HUDEP-2 (cell line): ENCODE measurements at regions not wholly inside any gene's neighbourhood (a gene's known extent, or its start where the extent isn't known, plus 50 kb on each side); places are given as distances from the start of the nearest gene placed in this dataset.
A peak's percentile ranks its signal among the peaks of the same experiment; 100 is the strongest.

Experiments
- DNase-seq, 76 experiments: peaks; one replicate each; lab custom pipeline; 2025; ENCODE audit not compliant: unreplicated experiment in 76 of 76; lab: John Stamatoyannopoulos, UW

- no peak for DNase-seq
Measured at GRCh38 chr1:234870020-234870981, 258.3 kb downstream of the TOMM20 start.

GRCh38 chr1:234869182-234870019 lies 259.2 kb downstream of the TOMM20 start:
- peak in 19 of 76 experiments; percentile 8 to 32 (median 21) for DNase-seq

- DNase-seq, result no peak
Measured at GRCh38 chr1:234868296-234869147, 258.5 kb upstream of the IRF2BP2 start.

- DNase-seq, result peak in 74 of 76 experiments; percentile 33 to 97 (median 84)
Measured at GRCh38 chr1:234866007-234866866, 256.3 kb upstream of the IRF2BP2 start.

GRCh38 chr1:234865171-234866006 lies 255.4 kb upstream of the IRF2BP2 start:
- DNase-seq, result no peak

- DNase-seq, result no peak
Measured at GRCh38 chr1:234864116-234864515, 254.1 kb upstream of the IRF2BP2 start.

- no peak for DNase-seq
Measured at GRCh38 chr1:234863551-234863971, 253.6 kb upstream of the IRF2BP2 start.

- DNase-seq, result no peak
Measured at GRCh38 chr1:234862944-234863515, 253.1 kb upstream of the IRF2BP2 start.

GRCh38 chr1:234862360-234862943 lies 252.5 kb upstream of the IRF2BP2 start:
- no peak for DNase-seq

GRCh38 chr1:234861761-234862160 lies 251.8 kb upstream of the IRF2BP2 start:
- no peak for DNase-seq

- no peak for DNase-seq
Measured at GRCh38 chr1:234861024-234861620, 251.1 kb upstream of the IRF2BP2 start.

GRCh38 chr1:234858722-234859121 lies 248.7 kb upstream of the IRF2BP2 start:
- no peak for DNase-seq

- DNase-seq, result no peak
Measured at GRCh38 chr1:234856845-234857245, 246.9 kb upstream of the IRF2BP2 start.

GRCh38 chr1:234855851-234856250 lies 245.9 kb upstream of the IRF2BP2 start:
- no peak for DNase-seq

GRCh38 chr1:234854645-234855039 lies 244.7 kb upstream of the IRF2BP2 start:
- no peak for DNase-seq

- DNase-seq, result no peak
Measured at GRCh38 chr1:234853906-234854644, 244.1 kb upstream of the IRF2BP2 start.

GRCh38 chr1:234852659-234853058 lies 242.7 kb upstream of the IRF2BP2 start:
- DNase-seq, result no peak
